ENCODE measurements at regions not wholly inside any gene's neighbourhood (a gene's known extent, or its start where the extent isn't known, plus 50 kb on each side); places are given as distances from the start of the nearest gene placed in this dataset.
"Not testable (repeated sequence)": the region's sequence is repeated elsewhere in the genome, so short reads cannot be mapped to it uniquely, and the experiment has no call there.

- TF ChIP-seq, protein P1, sequence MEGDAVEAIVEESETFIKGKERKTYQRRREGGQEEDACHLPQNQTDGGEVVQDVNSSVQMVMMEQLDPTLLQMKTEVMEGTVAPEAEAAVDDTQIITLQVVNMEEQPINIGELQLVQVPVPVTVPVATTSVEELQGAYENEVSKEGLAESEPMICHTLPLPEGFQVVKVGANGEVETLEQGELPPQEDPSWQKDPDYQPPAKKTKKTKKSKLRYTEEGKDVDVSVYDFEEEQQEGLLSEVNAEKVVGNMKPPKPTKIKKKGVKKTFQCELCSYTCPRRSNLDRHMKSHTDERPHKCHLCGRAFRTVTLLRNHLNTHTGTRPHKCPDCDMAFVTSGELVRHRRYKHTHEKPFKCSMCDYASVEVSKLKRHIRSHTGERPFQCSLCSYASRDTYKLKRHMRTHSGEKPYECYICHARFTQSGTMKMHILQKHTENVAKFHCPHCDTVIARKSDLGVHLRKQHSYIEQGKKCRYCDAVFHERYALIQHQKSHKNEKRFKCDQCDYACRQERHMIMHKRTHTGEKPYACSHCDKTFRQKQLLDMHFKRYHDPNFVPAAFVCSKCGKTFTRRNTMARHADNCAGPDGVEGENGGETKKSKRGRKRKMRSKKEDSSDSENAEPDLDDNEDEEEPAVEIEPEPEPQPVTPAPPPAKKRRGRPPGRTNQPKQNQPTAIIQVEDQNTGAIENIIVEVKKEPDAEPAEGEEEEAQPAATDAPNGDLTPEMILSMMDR (conservative IDR thresholded peaks at IDR 0.05), result not testable (repeated sequence)
- not testable (repeated sequence) for TF ChIP-seq ZFX (IDR thresholded peaks at IDR 0.05)
Measured at GRCh38 chr14:101307162-101307561, 254.1 kb upstream of the DIO3 start.
